K562 (cell line): ENCODE measurements at regions not wholly inside any gene's neighbourhood (a gene's known extent, or its start where the extent isn't known, plus 50 kb on each side); places are given as distances from the start of the nearest gene placed in this dataset. TPM values are rescaled to one million over a fixed set of nuclear protein-coding genes. Genes with fewer than 3 reads are reported as not detected.

Experiments
- ATAC-seq: fragments of 200-7000 bp; cut with Tn5 transposase; 3 replicates; pipeline ENCODE4 v1.9.1; 2020; ENCODE audit warnings: moderate library complexity
- BruUV-seq: library from RNA; stranded (reverse); fragments of 400-500 nt; replicated peaks from 2 replicates; lab custom pipeline; 2021; lab: Mats Ljungman, UMichigan
- CTCF ChIA-PET: fragments of 300-600 bp; formaldehyde crosslinking; extraction: SDS; loops from one replicate; lab custom pipeline; 2021; ENCODE audit warnings: low intra/inter-chr PET ratio; lab: Yijun Ruan, JAX
- POLR2A ChIA-PET: fragments of 300-600, 350-650 bp; sonication (Branson Sonifier 250); formaldehyde crosslinking; extraction: SDS; loops from one replicate; lab custom pipeline; 2021; ENCODE audit warnings: antibody characterized with exemption, inconsistent platforms; lab: Yijun Ruan, JAX
- DNase-seq, 4 experiments: peaks; one replicate each; pipeline versions ENCODE4 v3.0.0 to v3.0.0-alpha.2; 2011 to 2018; ENCODE audit warnings: low spot score in 3 of 4, mixed read lengths in 3 of 4; ENCODE audit errors: extremely low read depth in 1 of 4
- FAIRE-seq: peaks from 2 replicates; lab custom pipeline; 2011; peaks lifted over from hg19 to GRCh38; lab: Jason Lieb, UNC
- H2AFZ ChIP-seq: 2 replicates; pipeline ENCODE4 v1.6.0; 2011; ENCODE audit warnings: low read depth, low read length, control low read depth, inconsistent platforms
- H3K27ac ChIP-seq: fragments of 200-600 bp; 3 replicates; pipeline ENCODE4 v1.8.0; 2011; ENCODE audit warnings: low read depth, mild to moderate bottlenecking, control low read depth, inconsistent platforms, low read length, moderate library complexity, mixed read lengths; ENCODE audit errors: extremely low read depth
- H3K27me3 ChIP-seq, 2 experiments: fragments of 300-600 bp in 1 of 2; 2 replicates in 1 of 2; 3 replicates in 1 of 2; pipeline versions ENCODE4 v1.6.0 to v1.8.0; 2011; ENCODE audit warnings: inconsistent platforms in 2 of 2, low read length in 2 of 2, mild to moderate bottlenecking in 1 of 2, mixed read lengths in 1 of 2, moderate library complexity in 1 of 2; ENCODE audit not compliant: control insufficient read depth in 2 of 2, insufficient read depth in 2 of 2
- H3K36me3 ChIP-seq: fragments of 300-600 bp; 3 replicates; pipeline ENCODE4 v1.8.0; 2011; ENCODE audit warnings: mild to moderate bottlenecking, low read length, inconsistent platforms; ENCODE audit not compliant: control insufficient read depth, insufficient read depth
- H3K4me1 ChIP-seq, 2 experiments: fragments of 200-600 bp in 1 of 2; replicated peaks in 1 of 2; 2 replicates in 1 of 2; 3 replicates in 1 of 2; pipeline versions ENCODE4 v1.5.1 to v1.8.0; 2011; ENCODE audit warnings: inconsistent platforms in 2 of 2, low read length in 2 of 2, mild to moderate bottlenecking in 1 of 2, mixed read lengths in 1 of 2, moderate library complexity in 1 of 2; ENCODE audit not compliant: control insufficient read depth in 2 of 2, insufficient read depth in 2 of 2
- H3K4me2 ChIP-seq: 2 replicates; pipeline ENCODE4 v1.6.1; 2011; ENCODE audit warnings: low read length, control low read depth, inconsistent platforms, mixed read lengths; ENCODE audit not compliant: insufficient read depth
- H3K4me3 ChIP-seq: fragments of 200-600 bp; sonication (generic), shearing (Covaris generic); 2 replicates; pipeline ENCODE4 v1.5.1; 2016; ENCODE audit warnings: control low read depth, inconsistent platforms
- H3K79me2 ChIP-seq: fragments of 200-600 bp; 3 replicates; pipeline ENCODE4 v1.8.0; 2011; ENCODE audit warnings: low read length, inconsistent platforms; ENCODE audit not compliant: control insufficient read depth, insufficient read depth
- H3K9ac ChIP-seq, 2 experiments: 2 replicates each; pipeline versions ENCODE4 v1.6.0 to v1.6.1; 2011; ENCODE audit warnings: low read depth in 2 of 2, low read length in 2 of 2, control low read depth in 1 of 2, inconsistent platforms in 1 of 2, mild to moderate bottlenecking in 1 of 2, mixed read lengths in 1 of 2; ENCODE audit not compliant: insufficient read depth in 1 of 2
- H3K9me1 ChIP-seq: one replicate; pipeline ENCODE4 v1.6.0; 2011; ENCODE audit warnings: inconsistent platforms, mild to moderate bottlenecking, low read length, moderate library complexity; ENCODE audit not compliant: control insufficient read depth, insufficient read depth
- H3K9me3 ChIP-seq: replicated peaks from 2 replicates; pipeline ENCODE4 v1.5.1; 2011; ENCODE audit warnings: low read depth, low read length, inconsistent platforms; ENCODE audit not compliant: control insufficient read depth, insufficient read depth
- H4K20me1 ChIP-seq: replicated peaks from 2 replicates; pipeline ENCODE4 v1.6.1; 2011; ENCODE audit warnings: low read length, inconsistent platforms, mixed read lengths; ENCODE audit not compliant: control insufficient read depth, insufficient read depth
- NCOA1 ChIP-seq: fragments of 450-650 bp; IDR thresholded peaks from 2 replicates; pipeline ENCODE4 v1.6.1; 2016; ENCODE audit warnings: low read depth
- NFIC ChIP-seq: fragments of 450-650 bp; IDR thresholded peaks from 2 replicates; pipeline ENCODE4 v1.6.1; 2017; ENCODE audit warnings: mild to moderate bottlenecking, inconsistent platforms
- WGBS: fragments of 100-300 bp; shearing (Covaris generic); methylation state at CpG from one replicate; pipeline ENCODE4 v1.1.6; 2016; ENCODE audit warnings: low coverage, mixed read lengths; ENCODE audit not compliant: insufficient coverage; ENCODE audit errors: missing lambda C conversion rate; 5-methylcytosine and 5-hydroxymethylcytosine counted together
- in situ Hi-C: fragments of 300-500 bp; cut with MboI; formaldehyde crosslinking; loops from 4 replicates; pipeline ENCODE4 v1.15.0; 2018; ENCODE audit warnings: inconsistent platforms, mixed read lengths
- intact Hi-C: fragments of 100-400 bp; cut with micrococcal nuclease; formaldehyde crosslinking; loops from 2 replicates; pipeline ENCODE4 v1.14.2; 2022
- small RNA-seq: library from RNA; depleted of rRNA; stranded (forward); fragments of <200 nt; gene quantifications from one replicate; pipeline ENCODE3, GENCODE V24; 2014

DNA sequence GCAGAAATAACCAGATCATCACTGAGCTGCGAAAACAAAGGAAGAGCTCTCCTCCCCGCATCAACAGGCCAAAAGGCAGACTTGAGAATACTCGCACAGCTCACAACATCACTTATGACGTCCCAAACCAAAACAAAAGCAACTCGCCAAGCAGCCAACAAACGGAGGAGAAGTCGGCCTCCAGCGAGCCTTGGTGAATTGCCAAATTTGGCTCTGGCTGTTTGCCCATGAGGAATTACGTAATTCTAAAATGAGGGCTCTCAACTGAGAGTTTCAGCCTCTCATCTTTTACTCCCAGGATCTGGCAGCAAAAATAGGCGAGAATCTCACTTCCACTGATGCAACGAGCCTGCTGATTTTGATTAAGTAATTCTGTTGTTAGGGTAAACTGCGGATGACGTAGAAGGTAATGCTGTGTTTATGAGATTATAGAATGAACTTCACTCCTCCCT is 51.7 kb upstream of the SEMA6A start:
- intact Hi-C loops: no loop called here
- no peak for TF ChIP-seq NCOA1
- TF ChIP-seq NFIC: peak; percentile 25; the same call in 1 of the 2 replicates
- H3K4me1 ChIP-seq: no peaks in the 10 kb centered on the region; a peak in 1 of 5 replicates
- no peak overlapping the region for H3K4me2 ChIP-seq
- H2AFZ ChIP-seq: no peak overlapping the region
- H3K9ac ChIP-seq: no peak overlapping the region
- H3K27me3 ChIP-seq: no peaks in the 10 kb centered on the region; a peak in 2 of 5 replicates
- H3K9me3 ChIP-seq: no peaks in the 10 kb centered on the region
- no peaks in the 10 kb centered on the region for H3K9me1 ChIP-seq
- no peak overlapping the region for H3K27ac ChIP-seq
- H3K4me3 ChIP-seq: no peak overlapping the region
- ATAC-seq (no peak), DNase-seq (peak in 1 of 4 experiments; percentile 1), FAIRE-seq (no peak)
- no TSS peak for BruUV-seq
- no peaks in the 10 kb centered on the region for H3K36me3 ChIP-seq
- CTCF ChIA-PET: no interaction called here
- WGBS: 2% methylated on average over 13 of the region's 13 CpGs
- in situ Hi-C loops: no loop called here
- H3K79me2 ChIP-seq: no peaks in the 10 kb centered on the region
- POLR2A ChIA-PET: no interaction called here
- H4K20me1 ChIP-seq: no peaks in the 10 kb centered on the region; the same call in 1 of the 2 replicates

Small RNA genes lying in the stretch of these regions (small RNA-seq; reads per million reads assigned to genes)
- gene AC093534.1 (not detected), gene RNU7-34P (not detected)
